Gastroesophageal sphincter (tissue), 3 donors: ENCODE measurements at regions not wholly inside any gene's neighbourhood (a gene's known extent, or its start where the extent isn't known, plus 50 kb on each side); places are given as distances from the start of the nearest gene placed in this dataset.

Experiments used
- CTCF ChIP-seq, 4 experiments: fragments of 200-600 bp in 2 of 4; fragments of 450-650 bp in 2 of 4; sonication (generic) in 1 of 4; IDR thresholded peaks; one replicate each; pipeline ENCODE4 v1.5.1; 2017 to 2019; ENCODE audit warnings: antibody characterized with exemption in 4 of 4, mild to moderate bottlenecking in 2 of 4, moderate library complexity in 2 of 4
- EP300 ChIP-seq: sonication (generic); formaldehyde crosslinking; IDR thresholded peaks from one replicate; pipeline ENCODE4 v1.6.1; 2017; ENCODE audit warnings: antibody characterized with exemption, mild to moderate bottlenecking
- POLR2AphosphoS5 ChIP-seq: sonication (generic); formaldehyde crosslinking; IDR thresholded peaks from one replicate; pipeline ENCODE4 v1.6.1; 2017; ENCODE audit warnings: antibody characterized with exemption

GRCh38 chr5:17802256-17802655, 168.0 kb downstream of the TAF11L14 start:
- TF ChIP-seq POLR2AphosphoS5 (no peak), CTCF (IDR thresholded peaks at IDR 0.05) (no peak), EP300 (no peak)
